GM23338 (cell line): ENCODE measurements at regions not wholly inside any gene's neighbourhood (a gene's known extent, or its start where the extent isn't known, plus 50 kb on each side); places are given as distances from the start of the nearest gene placed in this dataset.

ENCODE experiments used
- ATAC-seq: fragments of 200-7000 bp; cut with Tn5 transposase; 3 replicates; pipeline ENCODE4 v1.9.1; 2020
- DNase-seq: peaks from one replicate; pipeline ENCODE4 v3.0.0-alpha.2; 2015; ENCODE audit warnings: low spot score
- H2AFZ ChIP-seq: fragments of 200-600 bp; sonication (generic); 2 replicates; pipeline ENCODE4 v1.8.0; 2016; ENCODE audit warnings: antibody characterized with exemption, mild to moderate bottlenecking, moderate library complexity
- H3F3A ChIP-seq: fragments of 200-600 bp; sonication (generic); replicated peaks from 2 replicates; pipeline ENCODE4 v1.8.0; 2017; ENCODE audit warnings: antibody characterized with exemption, mixed run types, low read depth
- H3K27ac ChIP-seq: fragments of 200-600 bp; sonication (generic); 2 replicates; pipeline ENCODE4 v1.6.1; 2016; ENCODE audit warnings: low read depth
- H3K27me3 ChIP-seq: fragments of 200-600 bp; sonication (generic); 2 replicates; pipeline ENCODE4 v1.8.0; 2016; ENCODE audit warnings: mild to moderate bottlenecking, mixed run types, moderate library complexity; ENCODE audit not compliant: insufficient read depth
- H3K36me3 ChIP-seq: fragments of 200-600 bp; sonication (generic); 2 replicates; pipeline ENCODE4 v1.8.0; 2016; ENCODE audit warnings: mild to moderate bottlenecking; ENCODE audit not compliant: insufficient read depth
- H3K4me1 ChIP-seq: fragments of 200-600 bp; sonication (generic); 2 replicates; pipeline ENCODE4 v1.8.0; 2016; ENCODE audit warnings: mild to moderate bottlenecking, moderate library complexity; ENCODE audit not compliant: insufficient read depth
- H3K4me2 ChIP-seq: fragments of 200-600 bp; sonication (generic); 2 replicates; pipeline ENCODE4 v1.7.1; 2017; ENCODE audit warnings: mixed run types
- H3K4me3 ChIP-seq: fragments of 200-600 bp; sonication (generic); 2 replicates; pipeline ENCODE4 v1.6.1; 2016; ENCODE audit warnings: mixed run types
- H3K79me2 ChIP-seq: fragments of 200-600 bp; sonication (generic); replicated peaks from 2 replicates; pipeline ENCODE4 v1.8.0; 2017; ENCODE audit warnings: mild to moderate bottlenecking; ENCODE audit not compliant: insufficient read depth
- H3K9me2 ChIP-seq: fragments of 200-600 bp; sonication (generic); 2 replicates; pipeline ENCODE4 v1.8.0; 2017; ENCODE audit not compliant: insufficient read depth
- H4K20me1 ChIP-seq: fragments of 200-600 bp; sonication (generic); replicated peaks from 2 replicates; pipeline ENCODE4 v1.8.0; 2017; ENCODE audit warnings: mild to moderate bottlenecking; ENCODE audit not compliant: insufficient read depth
- H3K27ac Mint-ChIP-seq: 2 replicates; pipeline ENCODE4 v1.8.0; 2020; ENCODE audit warnings: inconsistent platforms, mild to moderate bottlenecking, moderate library complexity, mixed read lengths
- H3K27me3 Mint-ChIP-seq: 3 replicates; pipeline ENCODE4 v1.8.0; 2022; ENCODE audit warnings: low read depth, mild to moderate bottlenecking, moderate library complexity, mixed read lengths, inconsistent platforms; ENCODE audit not compliant: insufficient read depth, poor library complexity
- H3K36me3 Mint-ChIP-seq: 3 replicates; pipeline ENCODE4 v1.8.0; 2021; ENCODE audit warnings: low read depth, mild to moderate bottlenecking, inconsistent platforms, moderate library complexity, mixed read lengths
- H3K4me1 Mint-ChIP-seq: 3 replicates; pipeline ENCODE4 v1.8.0; 2020; ENCODE audit warnings: mild to moderate bottlenecking, inconsistent platforms, mixed read lengths
- H3K4me3 Mint-ChIP-seq: 3 replicates; pipeline ENCODE4 v1.8.0; 2021; ENCODE audit warnings: moderate library complexity, mild to moderate bottlenecking, inconsistent platforms, mixed read lengths
- H3K9me3 Mint-ChIP-seq: 3 replicates; pipeline ENCODE4 v1.8.0; 2020; ENCODE audit warnings: moderate library complexity, mild to moderate bottlenecking, inconsistent platforms, mixed read lengths
- CREB1 ChIP-seq: fragments of 250-450 bp; sonication (Bioruptor Pico); IDR thresholded peaks from 2 replicates; pipeline ENCODE4 v1.5.0; 2020; ENCODE audit warnings: low read depth, mild to moderate bottlenecking, moderate library complexity
- EZH2 ChIP-seq: fragments of 200-600 bp; sonication (generic); IDR thresholded peaks from one replicate; pipeline ENCODE4 v1.8.0; 2017; ENCODE audit warnings: antibody characterized with exemption, mild to moderate bottlenecking, low read depth; ENCODE audit not compliant: unreplicated experiment
- JUNB ChIP-seq: IDR thresholded peaks from one replicate; pipeline ENCODE4 v1.6.1; 2016; ENCODE audit warnings: antibody characterized with exemption; ENCODE audit not compliant: unreplicated experiment
- NANOG ChIP-seq: IDR thresholded peaks from 2 replicates; pipeline ENCODE4 v1.6.1; 2016; ENCODE audit warnings: antibody characterized with exemption, borderline replicate concordance
- POLR2AphosphoS5 ChIP-seq: IDR thresholded peaks from 2 replicates; pipeline ENCODE4 v1.6.1; 2016; ENCODE audit warnings: antibody characterized with exemption, low read depth
- STAT1 ChIP-seq: IDR thresholded peaks from one replicate; pipeline ENCODE4 v1.6.1; 2016; ENCODE audit warnings: antibody characterized with exemption; ENCODE audit not compliant: unreplicated experiment
- ZNF331 ChIP-seq: fragments of 250-450 bp; sonication (Bioruptor Pico); IDR thresholded peaks from 2 replicates; pipeline ENCODE4 v1.5.0; 2020; ENCODE audit warnings: low read depth, mild to moderate bottlenecking, moderate library complexity
- TF ChIP-seq, protein P1 (sequence below), 2 experiments: fragments of 200-600 bp in 1 of 2; sonication (generic) in 1 of 2; conservative IDR thresholded peaks; 2 replicates each; pipeline versions ENCODE4 v1.5.1 to v1.6.1; 2016 to 2017; ENCODE audit warnings: antibody characterized with exemption in 2 of 2, low read depth in 2 of 2, mild to moderate bottlenecking in 2 of 2, moderate library complexity in 1 of 2
- TF ChIP-seq, protein P2 (sequence below): IDR thresholded peaks from one replicate; pipeline ENCODE4 v1.6.1; 2018; ENCODE audit warnings: antibody characterized with exemption; ENCODE audit not compliant: unreplicated experiment
- TF ChIP-seq, protein P3 (sequence below): IDR thresholded peaks from 2 replicates; pipeline ENCODE4 v1.6.1; 2016; ENCODE audit warnings: antibody characterized with exemption
- TF ChIP-seq, protein P4 (sequence below): fragments of 250-450 bp; sonication (Bioruptor Pico); IDR thresholded peaks from 2 replicates; pipeline ENCODE4 v1.5.0; 2020; ENCODE audit warnings: mild to moderate bottlenecking, moderate library complexity

DNA sequence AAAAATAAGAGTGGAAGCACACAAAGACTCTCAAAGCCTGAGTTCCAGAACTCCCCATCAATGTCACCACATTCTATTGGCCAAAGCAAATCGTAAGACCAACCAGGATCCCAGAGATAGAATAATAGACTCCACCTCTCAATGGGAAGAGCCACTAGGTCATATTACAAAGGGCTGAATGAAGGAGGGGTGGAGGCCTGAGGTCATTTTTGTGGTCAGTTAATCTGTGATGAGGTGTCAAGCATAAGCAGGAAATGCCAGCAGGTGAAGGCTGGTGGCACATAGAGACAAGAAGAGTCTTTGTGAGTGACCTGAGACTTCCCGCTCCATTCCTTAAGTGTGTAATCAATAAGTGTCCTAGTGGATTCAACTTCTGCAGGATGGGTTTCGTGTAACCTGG lies 144.3 kb downstream of the TFCP2L1 start:
- Mint-ChIP-seq H3K27ac (no peak overlapping the region), H3K9me3 (peaks cover 4% of the 10 kb centered on the region)

More for the DNA sequence above, 144.3 kb downstream of the TFCP2L1 start:
- H3K79me2 ChIP-seq, result no peaks in the 10 kb centered on the region
- H3K4me3 ChIP-seq, result no peak overlapping the region
- peaks cover 2% of the 10 kb centered on the region for H3K27me3 Mint-ChIP-seq
- no peaks in the 10 kb centered on the region for H3K27me3 ChIP-seq
- H2AFZ ChIP-seq, result no peak overlapping the region
- no peaks in the 10 kb centered on the region for H3K4me1 Mint-ChIP-seq
- no peaks in the 10 kb centered on the region for H3K36me3 ChIP-seq
- H3K4me3 Mint-ChIP-seq, result no peak overlapping the region
- no peaks in the 10 kb centered on the region for H3K36me3 Mint-ChIP-seq
- H3K27ac ChIP-seq, result no peak overlapping the region
- H3K4me1 ChIP-seq, result no peaks in the 10 kb centered on the region
- ATAC-seq, result no peak
- H3F3A ChIP-seq, result no peaks in the 10 kb centered on the region
- no peaks in the 10 kb centered on the region for H4K20me1 ChIP-seq
- no peak for DNase-seq
- no peak overlapping the region for H3K4me2 ChIP-seq
- TF ChIP-seq, protein P1, sequence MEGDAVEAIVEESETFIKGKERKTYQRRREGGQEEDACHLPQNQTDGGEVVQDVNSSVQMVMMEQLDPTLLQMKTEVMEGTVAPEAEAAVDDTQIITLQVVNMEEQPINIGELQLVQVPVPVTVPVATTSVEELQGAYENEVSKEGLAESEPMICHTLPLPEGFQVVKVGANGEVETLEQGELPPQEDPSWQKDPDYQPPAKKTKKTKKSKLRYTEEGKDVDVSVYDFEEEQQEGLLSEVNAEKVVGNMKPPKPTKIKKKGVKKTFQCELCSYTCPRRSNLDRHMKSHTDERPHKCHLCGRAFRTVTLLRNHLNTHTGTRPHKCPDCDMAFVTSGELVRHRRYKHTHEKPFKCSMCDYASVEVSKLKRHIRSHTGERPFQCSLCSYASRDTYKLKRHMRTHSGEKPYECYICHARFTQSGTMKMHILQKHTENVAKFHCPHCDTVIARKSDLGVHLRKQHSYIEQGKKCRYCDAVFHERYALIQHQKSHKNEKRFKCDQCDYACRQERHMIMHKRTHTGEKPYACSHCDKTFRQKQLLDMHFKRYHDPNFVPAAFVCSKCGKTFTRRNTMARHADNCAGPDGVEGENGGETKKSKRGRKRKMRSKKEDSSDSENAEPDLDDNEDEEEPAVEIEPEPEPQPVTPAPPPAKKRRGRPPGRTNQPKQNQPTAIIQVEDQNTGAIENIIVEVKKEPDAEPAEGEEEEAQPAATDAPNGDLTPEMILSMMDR (conservative IDR thresholded peaks at IDR 0.05; ENCODE audit: low read depth in 2 of 2), result no peak
- TF ChIP-seq, protein P2, sequence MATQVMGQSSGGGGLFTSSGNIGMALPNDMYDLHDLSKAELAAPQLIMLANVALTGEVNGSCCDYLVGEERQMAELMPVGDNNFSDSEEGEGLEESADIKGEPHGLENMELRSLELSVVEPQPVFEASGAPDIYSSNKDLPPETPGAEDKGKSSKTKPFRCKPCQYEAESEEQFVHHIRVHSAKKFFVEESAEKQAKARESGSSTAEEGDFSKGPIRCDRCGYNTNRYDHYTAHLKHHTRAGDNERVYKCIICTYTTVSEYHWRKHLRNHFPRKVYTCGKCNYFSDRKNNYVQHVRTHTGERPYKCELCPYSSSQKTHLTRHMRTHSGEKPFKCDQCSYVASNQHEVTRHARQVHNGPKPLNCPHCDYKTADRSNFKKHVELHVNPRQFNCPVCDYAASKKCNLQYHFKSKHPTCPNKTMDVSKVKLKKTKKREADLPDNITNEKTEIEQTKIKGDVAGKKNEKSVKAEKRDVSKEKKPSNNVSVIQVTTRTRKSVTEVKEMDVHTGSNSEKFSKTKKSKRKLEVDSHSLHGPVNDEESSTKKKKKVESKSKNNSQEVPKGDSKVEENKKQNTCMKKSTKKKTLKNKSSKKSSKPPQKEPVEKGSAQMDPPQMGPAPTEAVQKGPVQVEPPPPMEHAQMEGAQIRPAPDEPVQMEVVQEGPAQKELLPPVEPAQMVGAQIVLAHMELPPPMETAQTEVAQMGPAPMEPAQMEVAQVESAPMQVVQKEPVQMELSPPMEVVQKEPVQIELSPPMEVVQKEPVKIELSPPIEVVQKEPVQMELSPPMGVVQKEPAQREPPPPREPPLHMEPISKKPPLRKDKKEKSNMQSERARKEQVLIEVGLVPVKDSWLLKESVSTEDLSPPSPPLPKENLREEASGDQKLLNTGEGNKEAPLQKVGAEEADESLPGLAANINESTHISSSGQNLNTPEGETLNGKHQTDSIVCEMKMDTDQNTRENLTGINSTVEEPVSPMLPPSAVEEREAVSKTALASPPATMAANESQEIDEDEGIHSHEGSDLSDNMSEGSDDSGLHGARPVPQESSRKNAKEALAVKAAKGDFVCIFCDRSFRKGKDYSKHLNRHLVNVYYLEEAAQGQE, result no peak
- TF ChIP-seq EZH2 (no peak), NANOG (no peak), CREB1 (CRISPR knock-in tag) (no peak), STAT1 (no peak), JUNB (no peak), ZNF331 (no peak), POLR2AphosphoS5 (no peak)
- TF ChIP-seq, protein P3, sequence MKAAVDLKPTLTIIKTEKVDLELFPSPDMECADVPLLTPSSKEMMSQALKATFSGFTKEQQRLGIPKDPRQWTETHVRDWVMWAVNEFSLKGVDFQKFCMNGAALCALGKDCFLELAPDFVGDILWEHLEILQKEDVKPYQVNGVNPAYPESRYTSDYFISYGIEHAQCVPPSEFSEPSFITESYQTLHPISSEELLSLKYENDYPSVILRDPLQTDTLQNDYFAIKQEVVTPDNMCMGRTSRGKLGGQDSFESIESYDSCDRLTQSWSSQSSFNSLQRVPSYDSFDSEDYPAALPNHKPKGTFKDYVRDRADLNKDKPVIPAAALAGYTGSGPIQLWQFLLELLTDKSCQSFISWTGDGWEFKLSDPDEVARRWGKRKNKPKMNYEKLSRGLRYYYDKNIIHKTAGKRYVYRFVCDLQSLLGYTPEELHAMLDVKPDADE, result no peak
- TF ChIP-seq, protein P4, sequence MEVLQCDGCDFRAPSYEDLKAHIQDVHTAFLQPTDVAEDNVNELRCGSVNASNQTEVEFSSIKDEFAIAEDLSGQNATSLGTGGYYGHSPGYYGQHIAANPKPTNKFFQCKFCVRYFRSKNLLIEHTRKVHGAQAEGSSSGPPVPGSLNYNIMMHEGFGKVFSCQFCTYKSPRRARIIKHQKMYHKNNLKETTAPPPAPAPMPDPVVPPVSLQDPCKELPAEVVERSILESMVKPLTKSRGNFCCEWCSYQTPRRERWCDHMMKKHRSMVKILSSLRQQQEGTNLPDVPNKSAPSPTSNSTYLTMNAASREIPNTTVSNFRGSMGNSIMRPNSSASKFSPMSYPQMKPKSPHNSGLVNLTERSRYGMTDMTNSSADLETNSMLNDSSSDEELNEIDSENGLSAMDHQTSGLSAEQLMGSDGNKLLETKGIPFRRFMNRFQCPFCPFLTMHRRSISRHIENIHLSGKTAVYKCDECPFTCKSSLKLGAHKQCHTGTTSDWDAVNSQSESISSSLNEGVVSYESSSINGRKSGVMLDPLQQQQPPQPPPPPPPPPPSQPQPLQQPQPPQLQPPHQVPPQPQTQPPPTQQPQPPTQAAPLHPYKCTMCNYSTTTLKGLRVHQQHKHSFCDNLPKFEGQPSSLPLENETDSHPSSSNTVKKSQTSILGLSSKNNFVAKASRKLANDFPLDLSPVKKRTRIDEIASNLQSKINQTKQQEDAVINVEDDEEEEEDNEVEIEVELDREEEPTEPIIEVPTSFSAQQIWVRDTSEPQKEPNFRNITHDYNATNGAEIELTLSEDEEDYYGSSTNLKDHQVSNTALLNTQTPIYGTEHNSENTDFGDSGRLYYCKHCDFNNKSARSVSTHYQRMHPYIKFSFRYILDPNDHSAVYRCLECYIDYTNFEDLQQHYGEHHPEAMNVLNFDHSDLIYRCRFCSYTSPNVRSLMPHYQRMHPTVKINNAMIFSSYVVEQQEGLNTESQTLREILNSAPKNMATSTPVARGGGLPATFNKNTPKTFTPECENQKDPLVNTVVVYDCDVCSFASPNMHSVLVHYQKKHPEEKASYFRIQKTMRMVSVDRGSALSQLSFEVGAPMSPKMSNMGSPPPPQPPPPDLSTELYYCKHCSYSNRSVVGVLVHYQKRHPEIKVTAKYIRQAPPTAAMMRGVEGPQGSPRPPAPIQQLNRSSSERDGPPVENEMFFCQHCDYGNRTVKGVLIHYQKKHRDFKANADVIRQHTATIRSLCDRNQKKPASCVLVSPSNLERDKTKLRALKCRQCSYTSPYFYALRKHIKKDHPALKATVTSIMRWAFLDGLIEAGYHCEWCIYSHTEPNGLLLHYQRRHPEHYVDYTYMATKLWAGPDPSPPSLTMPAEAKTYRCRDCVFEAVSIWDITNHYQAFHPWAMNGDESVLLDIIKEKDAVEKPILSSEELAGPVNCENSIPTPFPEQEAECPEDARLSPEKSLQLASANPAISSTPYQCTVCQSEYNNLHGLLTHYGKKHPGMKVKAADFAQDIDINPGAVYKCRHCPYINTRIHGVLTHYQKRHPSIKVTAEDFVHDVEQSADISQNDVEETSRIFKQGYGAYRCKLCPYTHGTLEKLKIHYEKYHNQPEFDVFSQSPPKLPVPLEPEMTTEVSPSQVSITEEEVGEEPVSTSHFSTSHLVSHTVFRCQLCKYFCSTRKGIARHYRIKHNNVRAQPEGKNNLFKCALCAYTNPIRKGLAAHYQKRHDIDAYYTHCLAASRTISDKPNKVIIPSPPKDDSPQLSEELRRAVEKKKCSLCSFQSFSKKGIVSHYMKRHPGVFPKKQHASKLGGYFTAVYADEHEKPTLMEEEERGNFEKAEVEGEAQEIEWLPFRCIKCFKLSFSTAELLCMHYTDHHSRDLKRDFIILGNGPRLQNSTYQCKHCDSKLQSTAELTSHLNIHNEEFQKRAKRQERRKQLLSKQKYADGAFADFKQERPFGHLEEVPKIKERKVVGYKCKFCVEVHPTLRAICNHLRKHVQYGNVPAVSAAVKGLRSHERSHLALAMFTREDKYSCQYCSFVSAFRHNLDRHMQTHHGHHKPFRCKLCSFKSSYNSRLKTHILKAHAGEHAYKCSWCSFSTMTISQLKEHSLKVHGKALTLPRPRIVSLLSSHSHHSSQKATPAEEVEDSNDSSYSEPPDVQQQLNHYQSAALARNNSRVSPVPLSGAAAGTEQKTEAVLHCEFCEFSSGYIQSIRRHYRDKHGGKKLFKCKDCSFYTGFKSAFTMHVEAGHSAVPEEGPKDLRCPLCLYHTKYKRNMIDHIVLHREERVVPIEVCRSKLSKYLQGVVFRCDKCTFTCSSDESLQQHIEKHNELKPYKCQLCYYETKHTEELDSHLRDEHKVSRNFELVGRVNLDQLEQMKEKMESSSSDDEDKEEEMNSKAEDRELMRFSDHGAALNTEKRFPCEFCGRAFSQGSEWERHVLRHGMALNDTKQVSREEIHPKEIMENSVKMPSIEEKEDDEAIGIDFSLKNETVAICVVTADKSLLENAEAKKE (CRISPR knock-in tag), result no peak
- H3K9me2 ChIP-seq, result 0 out of 2 replicates have a peak, but pooled peaks cover 3% of the 10 kb centered on the region
